ENCODE measurements at regions not wholly inside any gene's neighbourhood (a gene's known extent, or its start where the extent isn't known, plus 50 kb on each side); places are given as distances from the start of the nearest gene placed in this dataset.
A peak's percentile ranks its signal among the peaks of the same experiment; 100 is the strongest.

GRCh38 chr1:165073185-165074007 is 283.1 kb downstream of the LMX1A start:
- peak; percentile 89 for DNase-seq (ENCODE audit: low spot score)

- DNase-seq (ENCODE audit: low spot score): no peak
These were observed 285.8 kb downstream of the LMX1A start for GRCh38 chr1:165070675-165071074.

- DNase-seq (ENCODE audit: low spot score): peak; percentile 95
These were observed 286.7 kb downstream of the LMX1A start for GRCh38 chr1:165069829-165070228.

- peak; percentile 78 for DNase-seq (ENCODE audit: low spot score)
These were observed 287.8 kb downstream of the LMX1A start for GRCh38 chr1:165068741-165069140.

- no peak for DNase-seq (ENCODE audit: low spot score)
These were observed 288.7 kb downstream of the LMX1A start for GRCh38 chr1:165067829-165068228.

- DNase-seq (ENCODE audit: low spot score): no peak
These were observed 293.1 kb downstream of the LMX1A start for GRCh38 chr1:165063181-165063965.

GRCh38 chr1:165062346-165062745 is 294.2 kb downstream of the LMX1A start:
- DNase-seq (ENCODE audit: low spot score): no peak

- DNase-seq (ENCODE audit: low spot score): no peak
These were observed 296.2 kb downstream of the LMX1A start for GRCh38 chr1:165060285-165060793.

- DNase-seq (ENCODE audit: low spot score): no peak
These were observed 298.6 kb downstream of the LMX1A start for GRCh38 chr1:165057956-165058355.

GRCh38 chr1:165056914-165057313 is 299.6 kb downstream of the LMX1A start:
- DNase-seq (ENCODE audit: low spot score): no peak

GRCh38 chr1:165055581-165055980 is 300.9 kb downstream of the LMX1A start:
- DNase-seq (ENCODE audit: low spot score): no peak

GRCh38 chr1:165054627-165055026 is 301.9 kb downstream of the LMX1A start:
- DNase-seq (ENCODE audit: low spot score): no peak

GRCh38 chr1:165053351-165053750 is 303.2 kb downstream of the LMX1A start:
- no peak for DNase-seq (ENCODE audit: low spot score)

GRCh38 chr1:165052936-165053335 is 303.6 kb downstream of the LMX1A start:
- no peak for DNase-seq (ENCODE audit: low spot score)

- no peak for DNase-seq (ENCODE audit: low spot score)
These were observed 304.1 kb downstream of the LMX1A start for GRCh38 chr1:165052431-165052830.

- no peak for DNase-seq (ENCODE audit: low spot score)
These were observed 306.3 kb downstream of the LMX1A start for GRCh38 chr1:165050246-165050645.

GRCh38 chr1:165047994-165048393 is 308.5 kb downstream of the LMX1A start:
- DNase-seq (ENCODE audit: low spot score): peak; percentile 14

- no peak for DNase-seq (ENCODE audit: low spot score)
These were observed 310.6 kb downstream of the LMX1A start for GRCh38 chr1:165045902-165046301.

- DNase-seq (ENCODE audit: low spot score): no peak
These were observed 315.9 kb downstream of the LMX1A start for GRCh38 chr1:165040641-165041040.

- no peak for DNase-seq (ENCODE audit: low spot score)
These were observed 316.5 kb downstream of the LMX1A start for GRCh38 chr1:165039996-165040395.

- no peak for DNase-seq (ENCODE audit: low spot score)
These were observed 320.1 kb downstream of the LMX1A start for GRCh38 chr1:165036403-165036802.

- no peak for DNase-seq (ENCODE audit: low spot score)
These were observed 322.2 kb downstream of the LMX1A start for GRCh38 chr1:165034136-165034809.

All from pons (tissue), 1 donor.